ENCODE measurements at regions not wholly inside any gene's neighbourhood (a gene's known extent, or its start where the extent isn't known, plus 50 kb on each side); places are given as distances from the start of the nearest gene placed in this dataset.
"Not testable (repeated sequence)": the region's sequence is repeated elsewhere in the genome, so short reads cannot be mapped to it uniquely, and the experiment has no call there.

- DNase-seq: no peak
Measured at GRCh38 chr1:199832451-199832850, 195.1 kb upstream of the NR5A2 start.

GRCh38 chr1:199834711-199835110 is 192.8 kb upstream of the NR5A2 start:
- DNase-seq: no peak

GRCh38 chr1:199836430-199836829 is 191.1 kb upstream of the NR5A2 start:
- no peak for DNase-seq

GRCh38 chr1:199837321-199837720 is 190.2 kb upstream of the NR5A2 start:
- no peak for DNase-seq

GRCh38 chr1:199839608-199840007 is 187.9 kb upstream of the NR5A2 start:
- not testable (repeated sequence) for DNase-seq

GRCh38 chr1:199843096-199843495 is 184.4 kb upstream of the NR5A2 start:
- not testable (repeated sequence) for DNase-seq

- no peak for DNase-seq
Measured at GRCh38 chr1:199843861-199844260, 183.6 kb upstream of the NR5A2 start.

GRCh38 chr1:199847021-199847420 is 180.5 kb upstream of the NR5A2 start:
- no peak for DNase-seq

- DNase-seq: no peak
Measured at GRCh38 chr1:199851439-199852140, 175.9 kb upstream of the NR5A2 start.

- DNase-seq: no peak
Measured at GRCh38 chr1:199854686-199855321, 172.7 kb upstream of the NR5A2 start.

- DNase-seq: no peak
Measured at GRCh38 chr1:199855580-199855979, 171.9 kb upstream of the NR5A2 start.

- DNase-seq: no peak
Measured at GRCh38 chr1:199856216-199856780, 171.2 kb upstream of the NR5A2 start.

- no peak for DNase-seq
Measured at GRCh38 chr1:199857108-199857507, 170.4 kb upstream of the NR5A2 start.

GRCh38 chr1:199857516-199857915 is 170.0 kb upstream of the NR5A2 start:
- no peak for DNase-seq

GRCh38 chr1:199858171-199858570 is 169.3 kb upstream of the NR5A2 start:
- DNase-seq: no peak

- DNase-seq: no peak
Measured at GRCh38 chr1:199858856-199859255, 168.7 kb upstream of the NR5A2 start.

- DNase-seq: no peak
Measured at GRCh38 chr1:199859491-199859933, 168.0 kb upstream of the NR5A2 start.

GRCh38 chr1:199861020-199861795 is 166.3 kb upstream of the NR5A2 start:
- no peak for DNase-seq

GRCh38 chr1:199862047-199862446 is 165.5 kb upstream of the NR5A2 start:
- DNase-seq: no peak

GRCh38 chr1:199866210-199866617 is 161.3 kb upstream of the NR5A2 start:
- no peak for DNase-seq

- DNase-seq: no peak
Measured at GRCh38 chr1:199867601-199868000, 159.9 kb upstream of the NR5A2 start.

- DNase-seq: no peak
Measured at GRCh38 chr1:199868777-199869176, 158.7 kb upstream of the NR5A2 start.

GRCh38 chr1:199875337-199875736 is 152.2 kb upstream of the NR5A2 start:
- DNase-seq: no peak

- DNase-seq: no peak
Measured at GRCh38 chr1:199875856-199876255, 151.7 kb upstream of the NR5A2 start.

All from NCI-H1105 (cell line).